Activated naive CD4-positive, alpha-beta T cell treated with anti-CD3 and anti-CD28 coated beads, Interleukin-2, amount 50 U/mL, for 16 hours (primary cell): ENCODE measurements at regions not wholly inside any gene's neighbourhood (a gene's known extent, or its start where the extent isn't known, plus 50 kb on each side); places are given as distances from the start of the nearest gene placed in this dataset.

Experiments used
- DNase-seq: peaks from one replicate; pipeline ENCODE4 v3.0.0-alpha.2; 2020

GRCh38 chr7:115116773-115117715 lies 195.2 kb downstream of the MDFIC start:
- no peak for DNase-seq

DNA sequence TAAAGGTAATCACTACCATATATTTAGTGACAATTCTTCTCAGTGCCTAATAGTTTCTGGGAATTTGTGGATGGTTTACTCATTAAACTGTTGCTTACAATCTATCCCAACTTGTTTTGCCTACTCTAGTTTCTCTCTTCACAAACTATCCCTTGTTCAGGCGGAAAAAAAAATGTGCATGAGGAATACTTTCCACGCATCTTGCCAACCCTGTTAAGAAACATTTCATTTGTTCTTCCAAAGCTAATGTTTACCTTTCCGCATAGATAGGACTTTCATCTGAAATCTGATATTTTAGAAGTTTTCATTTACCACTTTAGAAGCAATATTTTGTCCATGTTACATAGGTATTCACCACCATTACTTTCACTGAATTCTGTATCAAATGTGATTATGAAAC lies 191.9 kb downstream of the MDFIC start:
- no peak for DNase-seq

- no peak for DNase-seq
These were observed 191.2 kb downstream of the MDFIC start for GRCh38 chr7:115113131-115113530.

GRCh38 chr7:115110523-115110922 lies 188.6 kb downstream of the MDFIC start:
- no peak for DNase-seq

DNA sequence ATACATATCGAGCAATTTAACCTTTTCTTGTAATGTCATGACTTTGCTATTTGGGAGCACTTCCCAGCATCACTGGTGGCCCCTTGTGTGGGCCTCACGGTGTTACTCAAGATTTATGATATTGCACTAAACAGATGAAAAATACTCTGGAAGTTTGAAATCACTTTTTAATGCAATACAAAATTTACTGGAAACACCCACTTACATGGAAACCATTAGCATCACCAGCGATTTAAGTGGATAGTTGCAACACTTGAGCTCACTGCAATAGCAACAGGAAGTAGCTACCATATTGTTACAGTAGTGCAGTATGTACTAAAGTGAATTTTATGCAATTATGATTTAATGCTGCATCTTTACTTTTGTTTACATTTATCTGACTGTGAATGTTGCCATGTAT lies 184.4 kb downstream of the MDFIC start:
- no peak for DNase-seq

GRCh38 chr7:115102738-115103137 lies 180.8 kb downstream of the MDFIC start:
- DNase-seq, result no peak

- no peak for DNase-seq
These were observed 179.3 kb downstream of the MDFIC start for GRCh38 chr7:115101199-115101598.

DNA sequence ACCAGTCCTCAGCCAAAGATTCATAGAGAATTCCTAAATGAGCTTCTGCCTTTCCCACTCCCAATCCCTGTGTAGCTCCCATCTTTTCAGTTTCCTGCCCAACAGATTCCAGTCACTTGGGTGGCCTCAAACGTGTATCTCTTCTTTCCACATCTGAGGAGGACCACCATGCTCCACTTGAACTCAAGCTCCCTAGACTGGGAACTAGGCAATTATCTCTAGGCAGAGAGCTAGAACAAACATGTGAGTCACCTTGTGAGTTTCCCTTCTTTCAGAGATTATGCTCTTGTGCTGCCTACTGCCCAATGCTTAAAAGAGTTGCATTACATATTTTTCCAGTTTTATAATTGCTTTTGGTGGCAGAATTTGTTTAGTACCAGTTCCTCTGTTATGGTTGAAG lies 178.0 kb downstream of the MDFIC start:
- no peak for DNase-seq

GRCh38 chr7:115097175-115097671 lies 175.3 kb downstream of the MDFIC start:
- DNase-seq, result no peak

- DNase-seq, result no peak
These were observed 174.4 kb downstream of the MDFIC start for GRCh38 chr7:115096262-115096661.

GRCh38 chr7:115094163-115094562 lies 172.3 kb downstream of the MDFIC start:
- DNase-seq, result no peak

GRCh38 chr7:115088893-115089292 lies 167.0 kb downstream of the MDFIC start:
- no peak for DNase-seq

GRCh38 chr7:115087437-115087836 lies 165.5 kb downstream of the MDFIC start:
- no peak for DNase-seq

GRCh38 chr7:115086146-115086841 lies 164.4 kb downstream of the MDFIC start:
- no peak for DNase-seq

DNA sequence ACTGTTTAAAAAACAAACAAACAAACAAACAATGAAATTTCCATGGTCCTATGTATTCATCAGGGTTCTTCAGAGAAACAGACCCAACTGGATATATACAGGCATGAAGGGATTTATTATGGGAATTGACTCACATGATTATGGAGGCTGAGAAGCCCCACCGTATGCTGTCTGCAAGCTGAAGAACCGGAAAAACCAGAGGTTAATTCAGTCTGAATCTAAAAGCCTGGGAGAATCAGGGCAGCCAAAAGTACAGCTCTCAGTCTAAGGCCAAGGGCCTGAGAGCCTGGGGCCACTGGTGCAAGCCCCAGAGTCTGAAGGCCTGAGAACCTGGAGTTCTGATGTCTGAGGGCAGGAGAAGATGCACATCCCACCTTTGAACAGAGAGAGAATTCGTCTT lies 163.5 kb downstream of the MDFIC start:
- DNase-seq, result no peak

- DNase-seq, result no peak
These were observed 162.0 kb downstream of the MDFIC start for GRCh38 chr7:115083935-115084334.

DNA sequence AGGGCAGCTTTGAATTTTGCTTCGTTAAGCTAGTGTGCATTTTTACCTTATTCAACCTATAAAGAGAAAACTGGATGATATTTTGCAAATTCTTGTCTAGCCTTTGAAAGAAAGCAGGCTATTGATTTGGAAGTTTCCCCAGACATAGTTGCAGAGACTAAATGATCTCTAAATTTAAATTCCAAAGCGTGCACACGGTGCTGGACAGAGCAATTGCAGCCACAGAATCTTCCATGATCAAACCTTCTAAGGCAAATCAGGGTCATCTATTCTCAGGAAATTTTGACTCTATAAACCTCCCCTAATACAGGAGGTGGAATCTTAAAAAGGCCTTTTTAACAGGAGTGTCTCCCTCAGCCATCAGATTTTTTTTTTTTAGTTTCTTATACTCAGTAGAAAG lies 159.9 kb downstream of the MDFIC start:
- no peak for DNase-seq

DNA sequence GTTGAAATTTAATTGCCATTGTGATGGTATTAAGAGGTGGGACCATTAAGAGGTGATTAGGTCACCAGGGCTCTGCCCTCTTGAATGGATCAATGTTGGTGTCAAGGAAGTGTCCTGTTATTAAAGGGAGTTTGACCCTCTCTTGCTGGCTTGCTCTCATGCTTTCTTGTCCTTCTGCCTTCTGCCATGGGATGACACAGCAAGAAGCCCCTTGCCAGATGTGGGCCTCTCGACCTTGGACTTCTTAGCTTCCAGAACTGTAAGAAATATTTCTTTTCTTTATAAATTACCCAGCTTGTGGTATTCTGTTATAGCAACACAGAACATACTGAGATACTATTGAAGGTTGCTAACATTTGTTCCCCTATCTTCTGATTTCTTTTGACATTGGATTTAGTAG lies 157.0 kb downstream of the MDFIC start:
- DNase-seq, result no peak

- no peak for DNase-seq
These were observed 156.5 kb downstream of the MDFIC start for GRCh38 chr7:115078386-115078785.

DNA sequence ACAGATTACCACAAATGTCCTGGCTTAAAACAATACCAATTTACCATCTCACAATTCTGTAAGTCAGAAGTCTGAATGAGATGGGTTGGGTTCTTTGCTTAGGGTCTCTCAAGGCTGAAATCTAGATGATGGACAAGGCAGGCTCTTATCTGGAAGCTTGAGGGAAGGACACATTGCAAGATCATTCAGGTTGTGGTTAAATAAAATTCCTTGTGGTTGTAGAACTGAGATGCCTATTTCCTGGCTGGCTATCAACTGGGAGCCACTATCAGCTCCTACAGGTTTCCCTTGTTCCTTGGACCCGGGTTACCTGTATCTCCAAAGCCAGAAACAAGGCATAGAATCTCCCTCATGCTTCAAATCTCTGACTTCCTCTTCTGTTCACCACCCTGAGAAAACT lies 148.4 kb downstream of the MDFIC start:
- no peak for DNase-seq
